Esophagus muscularis mucosa (tissue), 4 donors: ENCODE measurements at regions not wholly inside any gene's neighbourhood (a gene's known extent, or its start where the extent isn't known, plus 50 kb on each side); places are given as distances from the start of the nearest gene placed in this dataset.
"Not testable (repeated sequence)": the region's sequence is repeated elsewhere in the genome, so short reads cannot be mapped to it uniquely, and the experiment has no call there.

Source experiments
- DNase-seq: peaks from one replicate; pipeline ENCODE4 v3.0.0-alpha.2; 2017; ENCODE audit errors: extremely low spot score
- H3K27ac ChIP-seq, 4 donors: fragments of 200-600 bp; sonication (generic); replicated peaks in 1 of 4; 1 replicate in 3 of 4; 2 replicates in 1 of 4; pipeline ENCODE4 v1.5.1; 2016 to 2019; ENCODE audit warnings: mild to moderate bottlenecking in 1 of 4
- H3K27me3 ChIP-seq, 4 donors: fragments of 200-600 bp; sonication (generic); one replicate each; pipeline versions ENCODE4 v1.5.1 to v1.6.0; 2016 to 2019
- H3K36me3 ChIP-seq, 4 donors: fragments of 200-600 bp; sonication (generic); one replicate each; pipeline ENCODE4 v1.5.1; 2016 to 2019
- H3K4me1 ChIP-seq, 4 donors: fragments of 200-600 bp; sonication (generic); one replicate each; pipeline ENCODE4 v1.5.1; 2016 to 2019
- H3K4me3 ChIP-seq, 4 donors: fragments of 200-600 bp; sonication (generic); 1 replicate in 2 of 4; 2 replicates in 2 of 4; pipeline ENCODE4 v1.5.1; 2016 to 2019; ENCODE audit warnings: mild to moderate bottlenecking in 4 of 4, moderate library complexity in 1 of 4
- H3K9me3 ChIP-seq, 4 donors: fragments of 200-600 bp; sonication (generic); 1 replicate in 3 of 4; 2 replicates in 1 of 4; pipeline ENCODE4 v1.5.1; 2016 to 2019
- CTCF ChIP-seq, 3 experiments: fragments of 200-600 bp in 2 of 3; fragments of 450-650 bp in 1 of 3; sonication (generic) in 2 of 3; IDR thresholded peaks; one replicate each; pipeline ENCODE4 v1.5.1; 2017 to 2019; ENCODE audit warnings: antibody characterized with exemption in 3 of 3, mild to moderate bottlenecking in 2 of 3, moderate library complexity in 1 of 3
- EP300 ChIP-seq: sonication (generic); formaldehyde crosslinking; IDR thresholded peaks from one replicate; pipeline ENCODE4 v1.6.1; 2017; ENCODE audit warnings: antibody characterized with exemption
- POLR2A ChIP-seq: fragments of 450-650 bp; IDR thresholded peaks from one replicate; pipeline ENCODE4 v1.6.1; 2017; ENCODE audit warnings: antibody characterized with exemption, moderate library complexity, mild to moderate bottlenecking, low read depth
- POLR2AphosphoS5 ChIP-seq, 2 donors: sonication (generic); formaldehyde crosslinking; IDR thresholded peaks; one replicate each; pipeline ENCODE4 v1.6.1; 2017; ENCODE audit warnings: antibody characterized with exemption in 2 of 2
- WGBS: methylation state at CpG from one replicate; pipeline ENCODE4 v1.1.5; 2018; 5-methylcytosine and 5-hydroxymethylcytosine counted together
- intact Hi-C: fragments of 100-400 bp; cut with DNase I; formaldehyde crosslinking; loops from one replicate; pipeline ENCODE4 v1.15.1; 2023

- Histone ChIP-seq H3K27me3 (peaks cover 0 to 8% (median 0%) of the 10 kb centered on the region in 4 donors), H3K27ac (no peak overlapping the region), H3K4me3 (no peak overlapping the region), H3K4me1 (no peaks in the 10 kb centered on the region), H3K36me3 (no peaks in the 10 kb centered on the region), H3K9me3 (no peaks in the 10 kb centered on the region)
- WGBS, result 92% methylated on average over 5 of the region's 5 CpGs
- TF ChIP-seq EP300 (no peak), POLR2AphosphoS5 (IDR thresholded peaks at IDR 0.05) (no peak), CTCF (IDR thresholded peaks at IDR 0.05) (no peak), POLR2A (no peak)
- DNase-seq, result peak; percentile 50
- intact Hi-C loops, result no loop called here
Measured at GRCh38 chr9:97790542-97790941, 62.5 kb upstream of the FOXE1 start.

GRCh38 chr9:97791542-97791941 is 61.5 kb upstream of the FOXE1 start:
- no peak for DNase-seq
- intact Hi-C loops, result no loop called here
- peaks cover 0 to 10% (median 0%) of the 10 kb centered on the region in 4 donors for H3K27me3 ChIP-seq
- H3K4me3 ChIP-seq, result no peak overlapping the region
- H3K36me3 ChIP-seq, result no peaks in the 10 kb centered on the region
- H3K27ac ChIP-seq, result no peak overlapping the region
- 70% methylated on average over 4 of the region's 4 CpGs for WGBS
- no peaks in the 10 kb centered on the region for H3K9me3 ChIP-seq
- no peaks in the 10 kb centered on the region for H3K4me1 ChIP-seq
- TF ChIP-seq POLR2A (no peak), CTCF (IDR thresholded peaks at IDR 0.05) (no peak), POLR2AphosphoS5 (IDR thresholded peaks at IDR 0.05) (no peak), EP300 (no peak)

- Histone ChIP-seq H3K27me3 (peaks cover 0 to 22% (median 0%) of the 10 kb centered on the region in 4 donors), H3K27ac (no peak overlapping the region), H3K4me1 (no peaks in the 10 kb centered on the region), H3K9me3 (no peaks in the 10 kb centered on the region), H3K36me3 (no peaks in the 10 kb centered on the region), H3K4me3 (no peak overlapping the region)
- 83% methylated on average over 1 of the region's 1 CpG for WGBS
- no peak for DNase-seq
- intact Hi-C loops, result no loop called here
- TF ChIP-seq CTCF (IDR thresholded peaks at IDR 0.05), result no peak
- TF ChIP-seq POLR2AphosphoS5 (IDR thresholded peaks at IDR 0.05), result no peak
- no peak for TF ChIP-seq POLR2A
- TF ChIP-seq EP300, result no peak
Measured at GRCh38 chr9:97793067-97793466, 60.0 kb upstream of the FOXE1 start.

GRCh38 chr9:97794666-97795065 is 58.4 kb upstream of the FOXE1 start:
- 75% methylated on average over 1 of the region's 1 CpG for WGBS
- peak; percentile 37 for DNase-seq
- no peak for TF ChIP-seq POLR2A
- no peak for TF ChIP-seq CTCF (IDR thresholded peaks at IDR 0.05)
- TF ChIP-seq EP300, result no peak
- no peak for TF ChIP-seq POLR2AphosphoS5 (IDR thresholded peaks at IDR 0.05)

GRCh38 chr9:97796176-97796575 is 56.9 kb upstream of the FOXE1 start:
- H3K27ac ChIP-seq, H3K9me3 ChIP-seq, H3K4me3 ChIP-seq, DNase-seq, H3K36me3 ChIP-seq, H3K4me1 ChIP-seq, intact Hi-C loops: not testable (repeated sequence)
- no CpG with 5 or more reads among the region's 30 CpGs for WGBS
- peaks cover 0 to 44% (median 0%) of the 10 kb centered on the region in 4 donors for H3K27me3 ChIP-seq

More at GRCh38 chr9:97794666-97795065, 58.4 kb upstream of the FOXE1 start:
- peaks cover 0 to 29% (median 0%) of the 10 kb centered on the region in 4 donors for H3K27me3 ChIP-seq
- no peak overlapping the region for H3K27ac ChIP-seq
- no peaks in the 10 kb centered on the region for H3K9me3 ChIP-seq
- H3K4me1 ChIP-seq, result no peaks in the 10 kb centered on the region
- H3K36me3 ChIP-seq, result no peaks in the 10 kb centered on the region
- intact Hi-C loops, result no loop called here
- H3K4me3 ChIP-seq, result no peak overlapping the region
